Fibroblast of skin of back (primary cell): ENCODE measurements at regions not wholly inside any gene's neighbourhood (a gene's known extent, or its start where the extent isn't known, plus 50 kb on each side); places are given as distances from the start of the nearest gene placed in this dataset.

Source experiments
- DNase-seq: peaks from one replicate; pipeline ENCODE4 v3.0.0-alpha.2; 2013

DNA sequence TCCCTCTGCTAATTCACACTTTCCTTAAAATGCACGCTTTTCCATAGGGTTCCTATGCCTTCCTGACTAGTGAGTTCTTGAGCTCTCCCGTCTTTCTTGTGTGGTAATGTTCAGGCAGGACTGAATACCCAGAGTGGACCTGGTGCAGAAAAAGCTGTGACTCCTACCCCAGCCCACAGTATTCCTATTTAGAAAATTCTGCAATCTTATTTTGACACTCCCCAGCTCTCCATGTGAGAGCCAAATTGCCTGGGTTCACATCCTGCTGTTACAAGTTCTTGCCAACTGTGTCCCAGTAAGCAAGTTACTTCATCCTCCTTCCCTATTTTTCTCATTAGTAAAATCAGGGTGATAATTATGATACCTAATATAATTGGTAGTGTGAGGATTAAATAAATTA, 290.8 kb upstream of the SLCO3A1 start:
- DNase-seq = no peak

DNA sequence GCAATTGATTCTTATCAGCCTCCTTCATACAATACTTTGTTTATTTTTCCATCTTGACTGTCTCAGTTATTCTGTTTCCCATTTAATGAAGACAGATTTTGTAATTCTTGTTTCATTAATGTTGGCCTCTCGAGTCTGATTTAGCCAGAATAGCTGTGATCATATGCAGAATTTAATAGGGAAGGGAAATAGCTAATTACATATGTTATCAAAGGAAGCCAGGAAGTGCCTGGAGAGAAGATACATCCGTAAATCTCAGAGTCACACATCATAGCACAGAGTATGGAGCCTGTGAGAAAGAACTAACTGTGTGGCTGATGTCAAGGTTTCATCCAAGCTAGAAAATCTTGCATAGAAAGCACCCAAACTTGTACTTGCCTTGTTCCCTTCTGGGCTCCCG, 288.9 kb upstream of the SLCO3A1 start:
- DNase-seq = no peak

DNA sequence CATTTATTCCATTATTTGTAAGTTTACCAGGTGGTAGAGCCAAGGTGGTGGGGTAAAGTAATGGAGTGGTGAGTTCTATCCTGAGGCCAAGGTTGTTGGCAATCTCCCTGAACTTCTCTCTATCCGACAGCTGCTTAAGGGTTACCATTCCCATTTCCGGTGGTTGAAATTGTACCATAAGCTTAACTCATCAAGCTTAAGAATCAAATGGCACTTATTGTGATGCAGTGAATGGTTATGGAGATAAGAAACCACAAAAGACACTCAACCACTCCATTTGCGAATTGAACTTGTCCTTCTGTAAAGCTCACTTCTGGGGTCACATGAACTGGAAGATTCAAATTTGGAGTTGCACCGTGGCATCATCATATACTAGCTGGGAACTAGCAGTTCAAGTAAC, 287.4 kb upstream of the SLCO3A1 start:
- no peak for DNase-seq

DNA sequence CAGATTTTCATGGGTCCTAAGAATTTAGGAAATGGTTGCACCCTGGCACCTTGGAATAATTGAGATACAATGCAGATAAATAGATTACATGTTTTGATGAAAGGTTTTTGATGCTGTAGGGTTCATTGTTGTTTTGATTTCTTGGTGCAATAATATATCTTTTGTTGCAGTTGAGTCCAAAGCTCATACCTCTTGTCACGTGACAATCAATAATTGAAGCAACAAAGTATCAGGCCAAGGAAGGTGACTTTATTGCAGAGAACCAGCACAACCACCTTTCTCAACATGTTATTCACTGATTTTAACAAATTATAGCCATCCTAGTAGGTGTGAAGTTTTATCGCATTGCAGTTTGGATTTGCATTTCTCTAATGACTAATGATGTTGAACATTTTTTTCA, 285.5 kb upstream of the SLCO3A1 start:
- DNase-seq = no peak

DNA sequence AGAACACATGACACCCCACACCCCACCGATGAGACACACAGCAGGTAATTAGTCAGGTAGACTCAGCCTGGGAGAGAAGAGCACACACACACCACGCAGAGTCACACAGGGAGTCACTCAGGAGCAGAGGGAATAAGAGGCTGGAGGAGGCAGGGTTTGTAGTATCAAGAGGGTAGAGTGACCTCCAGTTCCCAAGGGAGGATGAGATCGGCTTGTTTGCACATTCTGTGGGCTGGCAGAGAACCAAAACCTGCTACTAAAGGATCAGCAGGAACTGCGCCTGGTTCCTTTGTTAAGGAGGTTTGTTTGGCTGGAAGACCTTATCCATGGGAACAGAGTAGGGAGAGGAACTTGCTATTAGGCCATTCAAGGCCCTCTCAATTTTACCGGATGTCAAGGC, 281.4 kb upstream of the SLCO3A1 start:
- peak; percentile 49 for DNase-seq

DNA sequence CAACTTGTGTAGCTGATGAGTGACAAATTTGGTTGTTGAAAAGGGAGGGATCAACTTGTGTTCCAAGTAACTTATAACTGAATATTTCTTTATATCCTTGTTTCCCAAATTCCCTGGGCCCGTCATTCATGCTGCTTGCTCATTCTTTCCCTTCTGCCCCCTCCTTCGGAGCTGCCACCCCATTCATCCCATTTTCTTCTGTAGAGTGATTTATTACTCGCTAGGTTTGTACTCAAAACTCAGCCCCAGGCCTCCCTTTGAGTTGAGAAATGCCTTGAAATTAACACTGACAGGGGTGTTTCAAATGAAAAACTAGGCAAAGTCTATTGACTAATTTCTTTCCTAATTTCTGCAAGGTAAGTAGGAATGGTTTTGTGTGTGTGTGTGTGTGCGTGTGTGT, 277.4 kb upstream of the SLCO3A1 start:
- no peak for DNase-seq

DNA sequence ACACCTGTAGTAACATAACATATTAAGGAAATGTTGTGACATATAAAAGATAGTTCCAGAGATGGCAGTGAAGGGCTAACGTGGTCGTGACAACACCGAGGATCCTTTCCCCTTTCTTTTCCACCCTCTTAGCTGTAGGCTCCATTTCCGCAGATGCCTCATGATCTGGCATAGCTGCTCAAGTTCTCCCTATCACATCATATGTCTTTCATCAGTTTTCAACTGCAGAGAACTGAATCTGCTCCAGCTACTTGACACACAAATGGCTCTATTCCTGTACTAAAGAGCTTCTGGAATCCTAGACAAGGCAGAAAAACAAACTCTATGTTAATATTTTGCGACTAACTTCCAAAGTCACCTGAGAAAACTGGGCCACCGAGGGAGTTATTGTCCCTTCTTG, 275.0 kb upstream of the SLCO3A1 start:
- no peak for DNase-seq

DNA sequence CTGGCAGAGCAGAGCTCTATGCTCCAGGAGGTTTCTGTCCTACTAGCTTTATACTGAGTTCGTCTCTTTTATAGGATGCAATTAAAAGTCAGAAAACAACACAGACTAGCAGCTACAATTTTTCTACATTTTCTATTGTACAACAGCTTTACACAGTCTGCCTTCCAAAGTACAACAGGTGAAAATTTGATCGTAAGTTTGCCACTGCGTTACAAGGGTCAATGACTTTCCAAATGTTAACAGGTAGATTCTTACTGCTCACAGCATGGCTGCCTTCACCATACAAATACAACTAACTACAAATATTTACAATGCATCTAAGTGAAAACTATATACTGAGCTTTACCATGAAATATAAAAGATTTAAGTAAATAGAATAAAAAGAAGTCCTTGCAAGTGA, 268.6 kb upstream of the SLCO3A1 start:
- DNase-seq = no peak

DNA sequence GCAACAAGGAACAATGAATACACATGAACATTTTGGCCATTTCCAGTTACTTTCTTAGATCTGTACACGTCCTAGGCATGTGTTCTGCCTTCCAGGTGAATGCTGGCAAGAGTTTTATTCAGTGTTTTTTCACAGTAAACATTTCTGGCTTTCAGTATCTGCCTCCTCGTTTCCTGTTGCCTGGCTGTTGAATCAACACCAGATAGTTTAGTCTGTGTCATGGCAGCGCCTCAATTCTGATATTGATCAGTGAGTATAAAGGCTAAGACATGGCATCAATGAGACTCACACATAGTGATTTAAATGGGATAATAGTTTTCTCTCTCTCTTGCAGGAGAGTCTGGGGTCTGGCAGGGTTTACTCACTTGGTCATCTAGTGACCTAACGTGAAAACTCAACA, 266.9 kb upstream of the SLCO3A1 start:
- no peak for DNase-seq

DNA sequence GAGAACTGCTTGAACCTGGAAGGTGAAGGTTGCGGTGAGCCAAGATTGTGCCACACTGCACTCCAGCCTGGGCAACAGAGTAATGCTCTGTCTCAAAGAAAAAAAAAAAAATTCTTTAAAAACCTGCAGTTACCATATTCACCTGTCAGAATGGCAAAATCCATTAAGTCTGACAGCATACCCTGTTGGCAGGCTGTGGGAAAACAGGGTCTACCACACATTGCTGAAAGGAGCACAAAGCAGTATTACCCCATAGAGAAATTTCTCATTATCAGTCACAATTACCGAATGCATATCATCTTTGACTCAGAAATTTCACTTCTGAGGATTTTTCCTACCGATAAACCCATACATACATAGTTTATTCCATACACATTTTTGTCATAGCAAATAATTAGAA, 264.1 kb upstream of the SLCO3A1 start:
- no peak for DNase-seq

DNA sequence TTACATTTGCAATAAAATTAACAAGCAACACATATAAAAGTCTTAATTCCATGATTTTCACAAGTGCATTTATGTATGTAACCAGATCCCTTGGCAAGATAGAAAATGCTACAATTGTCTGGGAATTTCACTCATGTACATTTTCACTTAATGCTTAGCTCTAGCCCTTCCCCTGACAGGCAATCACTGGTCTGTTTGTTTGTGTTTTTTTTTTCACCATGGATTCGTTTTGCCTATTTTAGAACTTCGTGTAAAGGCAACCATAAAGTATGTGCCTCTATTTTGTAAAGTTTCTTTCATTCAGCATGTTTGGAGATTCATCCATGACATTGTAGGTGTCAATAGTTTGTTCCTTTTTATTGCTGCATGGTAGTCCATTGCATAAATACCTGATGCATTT, 260.9 kb upstream of the SLCO3A1 start:
- DNase-seq = no peak

DNA sequence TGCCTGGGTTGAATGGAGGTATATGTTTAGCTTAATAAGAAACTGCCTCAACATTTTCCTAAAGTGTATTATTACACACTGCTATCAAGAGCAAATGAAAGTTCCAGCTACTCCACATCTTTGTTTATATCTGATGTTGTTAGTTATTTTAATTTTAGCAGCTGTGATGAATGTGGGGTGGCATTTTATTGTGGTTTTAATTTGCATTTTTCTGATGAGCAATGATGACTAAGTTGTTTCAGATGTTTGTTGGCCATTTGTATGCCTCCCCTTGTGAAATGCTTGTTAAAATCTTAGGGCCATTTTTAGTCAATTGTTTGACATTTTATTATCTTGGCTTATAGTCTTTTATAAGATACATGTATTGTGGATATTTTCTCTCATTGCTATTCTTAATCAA, 260.4 kb upstream of the SLCO3A1 start:
- DNase-seq = peak; percentile 9

DNA sequence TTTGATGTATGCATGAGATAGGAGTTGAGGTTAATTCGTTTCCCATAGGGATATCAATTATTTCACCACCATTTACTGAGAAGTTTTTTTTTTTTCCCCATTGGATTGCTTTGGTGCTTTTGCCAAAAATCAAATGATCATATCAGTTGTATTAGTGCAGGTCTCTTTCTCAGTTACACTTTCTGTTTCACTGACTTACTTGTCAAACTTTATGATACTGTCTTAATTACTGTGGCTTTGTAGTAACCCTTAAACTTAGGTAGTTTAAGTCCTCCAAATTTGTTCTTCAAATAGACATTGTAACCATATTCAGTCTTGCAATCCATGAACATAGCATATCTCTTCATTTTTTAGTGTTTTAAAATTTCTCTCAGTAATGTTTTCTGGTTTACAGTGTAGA, 259.9 kb upstream of the SLCO3A1 start:
- DNase-seq = no peak

DNA sequence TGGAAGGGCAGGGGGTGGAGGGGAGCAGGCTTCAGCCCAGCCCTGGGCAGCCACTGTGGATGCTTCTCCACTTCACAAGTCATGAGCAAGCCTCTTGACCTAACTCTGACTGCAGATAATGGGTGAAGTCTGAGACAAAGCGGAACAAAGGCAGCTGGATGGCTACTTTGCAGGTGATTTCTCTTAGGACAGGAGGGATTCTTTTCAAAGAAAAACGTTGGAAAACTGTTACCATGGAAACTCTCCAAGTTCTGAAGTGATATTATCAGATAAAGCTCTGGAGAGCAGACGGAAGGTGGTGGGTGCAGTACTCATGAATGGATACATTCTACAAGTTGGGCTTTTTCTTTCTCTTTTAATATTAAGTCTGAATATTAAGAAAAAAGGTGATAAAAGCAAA, 254.2 kb upstream of the SLCO3A1 start:
- DNase-seq = no peak

DNA sequence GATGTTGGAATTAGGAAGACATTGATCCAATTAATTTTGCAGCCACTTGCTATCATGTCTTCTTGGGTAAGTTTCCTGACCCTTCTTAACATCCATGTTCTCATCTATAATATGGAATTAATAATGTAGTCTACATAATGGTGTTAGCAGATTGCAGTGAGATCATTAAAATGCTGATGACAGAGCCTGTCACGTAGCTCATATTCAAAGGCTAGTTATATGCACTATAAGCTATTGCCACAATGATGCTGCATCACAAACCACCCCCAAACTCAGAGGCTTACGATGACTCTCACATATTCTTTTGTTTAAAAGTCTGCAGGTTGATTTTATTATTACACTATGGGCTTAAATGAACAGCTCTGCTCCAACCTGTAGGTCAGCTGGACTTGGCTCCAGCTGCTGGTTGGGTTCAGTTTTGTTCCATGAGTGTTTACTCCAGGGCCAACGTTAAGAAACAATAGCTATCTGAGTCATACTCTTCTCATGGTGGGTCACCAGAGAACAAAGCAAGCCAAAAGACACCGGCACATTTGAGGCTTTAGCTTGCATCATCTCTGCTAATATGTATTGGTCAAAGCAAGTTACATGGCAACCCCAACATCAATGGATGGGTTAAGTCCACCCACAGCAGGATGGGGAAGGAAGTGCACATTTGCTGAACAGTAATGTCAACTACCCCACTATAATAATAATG, 250.0 kb upstream of the SLCO3A1 start:
- no peak for DNase-seq

DNA sequence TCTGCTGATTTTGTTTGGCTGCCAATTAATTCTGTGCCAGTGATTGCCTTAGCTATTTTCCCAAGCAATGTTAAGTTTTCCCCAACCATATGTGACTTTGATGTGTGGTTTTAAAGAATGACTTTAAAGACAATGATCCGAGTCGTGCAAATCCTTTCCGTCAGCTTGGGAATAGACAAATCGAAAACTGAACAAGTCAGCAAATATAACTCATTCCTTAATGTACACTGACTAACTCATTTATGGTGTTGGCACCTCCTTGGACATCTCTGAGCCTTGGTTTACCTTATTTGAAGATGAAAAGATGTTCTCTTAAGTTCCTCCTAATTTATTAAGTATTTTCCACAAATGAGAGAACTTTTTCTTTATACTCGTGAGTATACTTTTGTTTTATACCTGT, 249.4 kb upstream of the SLCO3A1 start:
- no peak for DNase-seq

DNA sequence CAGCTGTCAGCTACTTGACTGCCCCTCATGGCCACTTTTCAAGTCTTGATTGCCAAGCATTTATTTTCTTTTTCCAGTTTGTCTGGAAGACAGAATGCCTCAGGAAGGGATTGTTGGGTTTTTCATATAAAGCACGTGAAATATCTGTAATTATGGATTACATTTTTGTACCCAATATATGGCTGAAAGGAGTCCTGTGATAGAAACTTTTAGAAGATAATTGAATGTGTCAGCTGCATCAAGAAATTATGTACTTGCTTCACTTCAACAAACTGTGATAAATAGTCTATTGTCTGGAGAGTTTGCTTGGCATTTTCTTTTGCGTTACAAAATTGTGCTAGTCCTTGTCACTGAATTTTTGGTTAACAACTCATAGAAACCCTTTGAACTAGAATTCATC, 247.9 kb upstream of the SLCO3A1 start:
- DNase-seq = no peak

DNA sequence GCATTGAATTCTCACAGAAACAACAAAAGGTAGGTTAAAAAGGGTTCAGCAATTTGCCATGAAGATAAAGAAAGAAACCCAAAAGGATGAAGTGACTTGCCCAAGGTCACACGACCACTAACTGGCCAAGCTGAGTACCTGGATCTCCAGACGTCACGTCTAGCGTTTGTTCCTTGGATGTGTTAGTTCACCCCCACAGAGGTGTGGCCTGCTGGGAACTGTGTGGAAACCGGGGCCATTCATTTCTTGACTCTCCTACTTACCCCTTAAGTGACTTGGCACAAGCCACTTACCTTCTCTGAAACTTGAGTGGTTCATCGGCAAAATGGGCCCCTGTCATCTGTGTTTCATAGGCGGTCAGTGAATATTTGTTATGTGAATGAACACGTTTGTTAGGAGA, 244.3 kb upstream of the SLCO3A1 start:
- no peak for DNase-seq

DNA sequence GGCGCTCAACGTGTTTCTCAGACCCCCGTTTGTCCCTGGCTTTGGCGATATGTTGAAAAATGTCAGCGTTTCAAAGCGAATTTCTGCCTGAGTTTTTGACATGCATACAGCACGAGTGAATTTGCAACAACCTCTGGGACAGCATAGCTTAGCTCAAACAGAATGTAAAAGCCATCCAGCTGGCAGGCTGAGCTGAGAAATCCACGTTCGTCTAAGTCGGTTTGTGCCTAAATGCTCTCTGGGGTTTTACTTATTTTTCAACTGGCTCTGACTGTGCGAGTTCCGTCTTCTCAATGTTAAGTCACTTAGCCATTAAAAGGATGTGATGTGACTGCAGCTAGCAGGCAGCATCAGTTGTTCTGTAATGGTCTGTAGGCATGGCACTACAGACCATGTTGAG, 243.5 kb upstream of the SLCO3A1 start:
- DNase-seq = no peak

DNA sequence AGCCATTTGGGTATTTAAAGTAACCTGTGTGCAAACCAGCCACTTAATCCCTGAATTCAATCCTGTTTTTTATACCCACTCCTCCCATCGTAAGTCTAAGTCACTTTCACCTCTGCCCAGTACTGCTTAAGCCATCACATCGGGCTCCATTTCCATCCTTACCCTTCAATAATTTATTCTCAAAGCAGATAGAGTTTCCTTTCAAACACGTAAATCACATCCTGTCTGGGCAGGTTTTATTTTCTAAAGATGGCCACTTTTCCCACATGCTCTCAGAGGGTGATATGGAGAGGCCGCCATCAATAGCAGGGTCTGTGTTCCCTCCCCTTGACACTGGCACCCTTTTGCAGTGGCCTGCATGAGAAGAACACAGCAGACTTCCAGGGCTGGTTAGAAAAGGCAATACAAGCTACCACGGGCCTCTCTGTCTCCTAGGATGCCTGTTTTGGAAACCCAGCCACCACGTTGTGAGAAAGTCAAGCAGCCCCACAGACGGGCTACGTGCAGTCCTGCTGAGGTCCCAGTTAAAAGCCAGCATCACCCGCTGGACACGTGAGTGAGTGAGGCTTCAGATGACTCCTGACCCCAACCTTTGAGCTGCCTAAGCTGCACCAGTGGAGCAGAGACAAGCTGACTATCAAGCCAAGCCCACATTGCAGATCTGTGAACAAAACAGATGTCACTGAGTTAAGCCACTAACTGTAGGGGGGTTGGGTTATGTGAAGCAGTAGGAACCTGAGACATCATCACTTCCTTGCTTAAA, 241.8 kb upstream of the SLCO3A1 start:
- DNase-seq = no peak

DNA sequence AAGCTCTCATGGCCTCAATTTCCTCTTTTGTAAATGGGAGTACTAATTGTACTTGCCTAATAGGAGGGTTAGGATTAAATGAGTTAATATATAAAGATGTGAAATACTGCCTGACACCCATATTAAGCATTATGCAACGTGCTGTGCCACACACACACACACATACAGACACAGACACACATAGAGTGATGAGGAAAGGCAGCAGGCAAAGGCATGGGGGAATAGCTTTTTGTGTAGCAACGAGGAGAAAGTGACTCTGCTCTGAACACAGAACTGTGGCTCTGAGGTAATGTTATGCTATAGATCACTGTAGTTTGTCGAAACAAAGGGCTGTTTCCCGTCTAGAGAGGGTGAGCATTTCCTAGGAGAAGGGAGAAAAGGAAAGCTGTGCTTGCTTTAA, 233.3 kb upstream of the SLCO3A1 start:
- no peak for DNase-seq

DNA sequence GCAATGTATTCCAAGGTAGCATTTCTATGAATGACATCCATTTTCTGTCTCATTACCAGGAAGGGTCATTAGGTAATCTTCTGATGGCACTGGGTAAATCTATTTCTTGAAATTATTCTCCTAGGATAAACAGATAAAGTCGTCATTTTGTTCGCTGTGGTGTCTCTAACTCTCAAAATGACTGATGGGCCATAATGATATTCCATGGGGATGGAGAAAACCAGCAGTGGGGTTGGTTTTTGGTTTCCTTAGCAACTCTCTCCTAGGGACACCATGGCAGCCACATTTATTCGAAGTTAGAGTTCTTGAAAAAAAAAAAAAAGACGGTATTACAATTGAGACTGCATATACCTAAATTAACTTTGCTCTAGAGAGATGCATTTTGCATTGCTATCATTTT, 231.3 kb upstream of the SLCO3A1 start:
- DNase-seq = no peak

DNA sequence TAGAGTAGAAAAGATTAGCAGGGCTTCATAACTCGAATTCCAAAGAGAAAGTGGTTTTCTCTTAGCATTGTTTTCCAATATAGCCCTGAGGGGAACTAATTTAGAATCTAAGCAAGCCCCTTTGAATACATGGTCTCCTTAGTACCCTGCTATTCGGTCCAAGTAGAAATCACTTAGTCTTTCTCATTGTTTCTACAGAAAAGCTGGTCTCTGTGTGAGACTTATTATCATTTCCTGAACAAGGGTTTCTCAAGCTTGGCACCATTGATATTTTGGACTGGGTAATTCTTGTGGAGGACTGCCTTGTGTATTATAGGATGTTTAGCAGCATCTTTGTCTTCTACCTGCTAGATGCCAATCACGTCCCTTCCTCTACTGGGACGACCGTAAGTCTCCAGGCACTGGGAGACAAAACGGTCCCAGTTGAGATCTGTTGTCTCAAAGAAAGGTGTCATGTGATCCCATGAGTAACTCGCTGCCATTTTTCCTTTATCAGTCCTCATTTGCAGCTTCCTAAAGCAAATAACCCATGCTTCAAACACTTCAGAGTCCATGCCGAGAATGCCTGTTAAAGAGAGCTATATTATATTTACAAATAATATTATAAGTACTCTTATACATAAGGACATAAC, 230.7 kb upstream of the SLCO3A1 start:
- DNase-seq = no peak

DNA sequence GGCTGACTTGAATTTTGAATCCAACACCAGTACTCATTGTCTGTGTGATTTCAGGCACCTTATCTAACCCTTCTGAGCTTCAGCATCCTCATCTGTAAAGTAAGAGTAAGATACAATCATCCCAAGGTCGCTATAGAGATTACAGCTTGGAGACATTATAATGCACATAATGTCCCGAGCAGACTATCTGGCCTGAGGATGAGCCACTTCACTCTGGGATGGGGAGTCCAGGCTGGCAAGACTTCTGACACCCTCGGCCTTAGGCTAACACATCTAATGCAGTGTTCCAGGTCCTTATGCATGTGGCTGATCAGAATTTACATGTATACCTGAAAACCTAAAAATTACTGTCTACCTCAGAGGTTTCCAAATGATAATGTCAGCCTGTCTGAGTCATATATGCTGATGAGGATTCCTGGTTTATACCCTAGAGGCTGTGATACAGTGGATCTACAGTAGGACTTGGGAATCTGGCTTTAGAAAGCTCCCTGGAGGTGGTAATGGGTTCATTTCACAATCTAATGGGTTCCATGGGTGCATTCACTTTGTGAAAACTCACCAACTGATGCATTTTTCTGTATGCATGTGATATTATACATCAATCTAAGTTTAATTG, 229.0 kb upstream of the SLCO3A1 start:
- DNase-seq = no peak
